K562 (cell line): ENCODE measurements at regions not wholly inside any gene's neighbourhood (a gene's known extent, or its start where the extent isn't known, plus 50 kb on each side); places are given as distances from the start of the nearest gene placed in this dataset.

Experiments
- ATAC-seq: fragments of 200-7000 bp; cut with Tn5 transposase; 3 replicates; pipeline ENCODE4 v1.9.1; 2020; ENCODE audit warnings: moderate library complexity
- BruUV-seq: library from RNA; stranded (reverse); fragments of 400-500 nt; replicated peaks from 2 replicates; lab custom pipeline; 2021; lab: Mats Ljungman, UMichigan
- CTCF ChIA-PET: fragments of 300-600 bp; formaldehyde crosslinking; extraction: SDS; loops from one replicate; lab custom pipeline; 2021; ENCODE audit warnings: low intra/inter-chr PET ratio; lab: Yijun Ruan, JAX
- POLR2A ChIA-PET: fragments of 300-600, 350-650 bp; sonication (Branson Sonifier 250); formaldehyde crosslinking; extraction: SDS; loops from one replicate; lab custom pipeline; 2021; ENCODE audit warnings: antibody characterized with exemption, inconsistent platforms; lab: Yijun Ruan, JAX
- DNase-seq, 4 experiments: peaks; one replicate each; pipeline versions ENCODE4 v3.0.0 to v3.0.0-alpha.2; 2011 to 2018; ENCODE audit warnings: low spot score in 3 of 4, mixed read lengths in 3 of 4; ENCODE audit errors: extremely low read depth in 1 of 4
- FAIRE-seq: peaks from 2 replicates; lab custom pipeline; 2011; peaks lifted over from hg19 to GRCh38; lab: Jason Lieb, UNC
- H2AFZ ChIP-seq: 2 replicates; pipeline ENCODE4 v1.6.0; 2011; ENCODE audit warnings: low read depth, low read length, control low read depth, inconsistent platforms
- H3K27ac ChIP-seq: fragments of 200-600 bp; 3 replicates; pipeline ENCODE4 v1.8.0; 2011; ENCODE audit warnings: low read depth, mild to moderate bottlenecking, control low read depth, inconsistent platforms, low read length, moderate library complexity, mixed read lengths; ENCODE audit errors: extremely low read depth
- H3K27me3 ChIP-seq, 2 experiments: fragments of 300-600 bp in 1 of 2; 2 replicates in 1 of 2; 3 replicates in 1 of 2; pipeline versions ENCODE4 v1.6.0 to v1.8.0; 2011; ENCODE audit warnings: inconsistent platforms in 2 of 2, low read length in 2 of 2, mild to moderate bottlenecking in 1 of 2, mixed read lengths in 1 of 2, moderate library complexity in 1 of 2; ENCODE audit not compliant: control insufficient read depth in 2 of 2, insufficient read depth in 2 of 2
- H3K36me3 ChIP-seq: fragments of 300-600 bp; 3 replicates; pipeline ENCODE4 v1.8.0; 2011; ENCODE audit warnings: mild to moderate bottlenecking, low read length, inconsistent platforms; ENCODE audit not compliant: control insufficient read depth, insufficient read depth
- H3K4me1 ChIP-seq, 2 experiments: fragments of 200-600 bp in 1 of 2; replicated peaks in 1 of 2; 2 replicates in 1 of 2; 3 replicates in 1 of 2; pipeline versions ENCODE4 v1.5.1 to v1.8.0; 2011; ENCODE audit warnings: inconsistent platforms in 2 of 2, low read length in 2 of 2, mild to moderate bottlenecking in 1 of 2, mixed read lengths in 1 of 2, moderate library complexity in 1 of 2; ENCODE audit not compliant: control insufficient read depth in 2 of 2, insufficient read depth in 2 of 2
- H3K4me2 ChIP-seq: 2 replicates; pipeline ENCODE4 v1.6.1; 2011; ENCODE audit warnings: low read length, control low read depth, inconsistent platforms, mixed read lengths; ENCODE audit not compliant: insufficient read depth
- H3K4me3 ChIP-seq: fragments of 200-600 bp; sonication (generic), shearing (Covaris generic); 2 replicates; pipeline ENCODE4 v1.5.1; 2016; ENCODE audit warnings: control low read depth, inconsistent platforms
- H3K79me2 ChIP-seq: fragments of 200-600 bp; 3 replicates; pipeline ENCODE4 v1.8.0; 2011; ENCODE audit warnings: low read length, inconsistent platforms; ENCODE audit not compliant: control insufficient read depth, insufficient read depth
- H3K9ac ChIP-seq, 2 experiments: 2 replicates each; pipeline versions ENCODE4 v1.6.0 to v1.6.1; 2011; ENCODE audit warnings: low read depth in 2 of 2, low read length in 2 of 2, control low read depth in 1 of 2, inconsistent platforms in 1 of 2, mild to moderate bottlenecking in 1 of 2, mixed read lengths in 1 of 2; ENCODE audit not compliant: insufficient read depth in 1 of 2
- H3K9me1 ChIP-seq: one replicate; pipeline ENCODE4 v1.6.0; 2011; ENCODE audit warnings: inconsistent platforms, mild to moderate bottlenecking, low read length, moderate library complexity; ENCODE audit not compliant: control insufficient read depth, insufficient read depth
- H3K9me3 ChIP-seq: replicated peaks from 2 replicates; pipeline ENCODE4 v1.5.1; 2011; ENCODE audit warnings: low read depth, low read length, inconsistent platforms; ENCODE audit not compliant: control insufficient read depth, insufficient read depth
- H4K20me1 ChIP-seq: replicated peaks from 2 replicates; pipeline ENCODE4 v1.6.1; 2011; ENCODE audit warnings: low read length, inconsistent platforms, mixed read lengths; ENCODE audit not compliant: control insufficient read depth, insufficient read depth
- BDP1 ChIP-seq: IDR thresholded peaks from 3 replicates; pipeline ENCODE4 v1.6.1; 2011; ENCODE audit not compliant: insufficient read length, insufficient read depth
- CBX5 ChIP-seq: IDR thresholded peaks from 2 replicates; pipeline ENCODE4 v1.6.1; 2014; ENCODE audit warnings: low read depth, borderline replicate concordance
- EGR1 ChIP-seq: fragments of 450-650 bp; conservative IDR thresholded peaks from 2 replicates; pipeline ENCODE4 v1.6.1; 2017; ENCODE audit warnings: mild to moderate bottlenecking
- ESRRB ChIP-seq: fragments of 250-450 bp; sonication (Bioruptor Pico); IDR thresholded peaks from 2 replicates; pipeline ENCODE4 v1.5.0; 2020; ENCODE audit warnings: mild to moderate bottlenecking, moderate library complexity, borderline replicate concordance
- NFIX ChIP-seq: fragments of 250-450 bp; sonication (Bioruptor Pico); IDR thresholded peaks from 2 replicates; pipeline ENCODE4 v1.4.0; 2020; ENCODE audit warnings: low read depth, mild to moderate bottlenecking, moderate library complexity
- PCBP2 ChIP-seq: fragments of 200-400 bp; formaldehyde crosslinking; IDR thresholded peaks from 2 replicates; pipeline ENCODE4 v1.6.1; 2018; ENCODE audit warnings: low read length, low read depth, mild to moderate bottlenecking, moderate library complexity; ENCODE audit not compliant: poor library complexity, severe bottlenecking
- POLR3G ChIP-seq: IDR thresholded peaks from 2 replicates; pipeline ENCODE4 v1.6.1; 2011; ENCODE audit not compliant: insufficient read length, insufficient replicate concordance; ENCODE audit errors: extremely low read depth
- RFX7 ChIP-seq: fragments of 250-450 bp; sonication (Bioruptor Pico); IDR thresholded peaks from 2 replicates; pipeline ENCODE4 v1.5.1; 2021; ENCODE audit warnings: mild to moderate bottlenecking
- SIX5 ChIP-seq, 2 experiments: IDR thresholded peaks; 2 replicates each; pipeline ENCODE4 v1.6.1; 2011; ENCODE audit warnings: low read length in 2 of 2, borderline replicate concordance in 1 of 2, low read depth in 1 of 2, mild to moderate bottlenecking in 1 of 2, moderate library complexity in 1 of 2; ENCODE audit not compliant: insufficient read depth in 1 of 2
- SMARCE1 ChIP-seq: fragments of 450-650 bp; IDR thresholded peaks from 2 replicates; pipeline ENCODE4 v1.7.1; 2016; ENCODE audit warnings: mild to moderate bottlenecking
- ZNF134 ChIP-seq: fragments of 250-450 bp; sonication (Bioruptor Pico); conservative IDR thresholded peaks from 2 replicates; pipeline ENCODE4 v1.4.0; 2020
- ZNF589 ChIP-seq: fragments of 200-800 bp; sonication (Bioruptor generic); IDR thresholded peaks from 2 replicates; pipeline ENCODE4 v1.6.1; 2016; ENCODE audit warnings: low read depth, missing genetic modification characterization, missing compliant biosample characterization
- WGBS: fragments of 100-300 bp; shearing (Covaris generic); methylation state at CpG from one replicate; pipeline ENCODE4 v1.1.6; 2016; ENCODE audit warnings: low coverage, mixed read lengths; ENCODE audit not compliant: insufficient coverage; ENCODE audit errors: missing lambda C conversion rate; 5-methylcytosine and 5-hydroxymethylcytosine counted together
- in situ Hi-C: fragments of 300-500 bp; cut with MboI; formaldehyde crosslinking; loops from 4 replicates; pipeline ENCODE4 v1.15.0; 2018; ENCODE audit warnings: inconsistent platforms, mixed read lengths
- intact Hi-C: fragments of 100-400 bp; cut with micrococcal nuclease; formaldehyde crosslinking; loops from 2 replicates; pipeline ENCODE4 v1.14.2; 2022
- TF ChIP-seq, protein P1 (sequence below): fragments of 250-450 bp; sonication (Bioruptor Pico); IDR thresholded peaks from 2 replicates; pipeline ENCODE4 v1.5.0; 2020; ENCODE audit warnings: mild to moderate bottlenecking, borderline replicate concordance
- TF ChIP-seq, protein P2 (sequence below): fragments of 450-650 bp; conservative IDR thresholded peaks from 2 replicates; pipeline ENCODE4 v1.6.1; 2016; ENCODE audit warnings: missing genetic modification characterization, low read depth, mild to moderate bottlenecking, control low read depth, missing compliant biosample characterization
- TF ChIP-seq, protein P3 (sequence below): fragments of 250-450 bp; sonication (Bioruptor Pico); IDR thresholded peaks from 2 replicates; pipeline ENCODE4 v1.4.0; 2020
- TF ChIP-seq, protein P4 (sequence below): sonication (generic); formaldehyde crosslinking; IDR thresholded peaks from 2 replicates; pipeline ENCODE4 v1.8.0; 2022; ENCODE audit warnings: mild to moderate bottlenecking, missing genetic modification reagents

DNA sequence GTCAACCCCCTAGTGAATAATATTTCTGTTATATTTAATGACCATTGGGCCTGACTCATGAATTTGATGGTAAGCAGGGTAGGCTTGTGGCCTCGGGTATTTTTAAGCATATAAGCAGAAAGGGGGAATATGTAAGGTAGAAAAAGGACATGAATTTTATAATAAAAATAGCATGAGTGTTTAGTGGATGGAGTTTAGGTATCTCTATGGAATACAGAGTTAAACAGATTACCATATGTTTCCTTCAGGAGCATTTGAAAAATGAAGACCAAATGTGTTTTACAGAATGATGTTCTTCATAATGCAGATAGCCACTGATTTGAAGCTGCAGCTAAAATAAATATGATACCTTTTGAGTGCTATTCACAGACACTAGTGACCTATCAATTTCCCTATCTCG lies 191.7 kb upstream of the TSHZ2 start:
- CTCF ChIA-PET: no interaction called here
- no TSS peak for BruUV-seq
- TF ChIP-seq EGR1 (no peak), ZNF134 (CRISPR knock-in tag) (no peak), POLR3G (no peak), SIX5 (IDR thresholded peaks at IDR 0.05; ENCODE audit: borderline replicate concordance in 1 of 2, insufficient read depth in 1 of 2, low read depth in 1 of 2, low read length in 2 of 2) (no peak), NFIX (CRISPR knock-in tag) (no peak), RFX7 (CRISPR knock-in tag) (no peak), ESRRB (no peak), PCBP2 (no peak), BDP1 (no peak), SMARCE1 (no peak), CBX5 (no peak), ZNF589 (no peak)
- TF ChIP-seq, protein P1, sequence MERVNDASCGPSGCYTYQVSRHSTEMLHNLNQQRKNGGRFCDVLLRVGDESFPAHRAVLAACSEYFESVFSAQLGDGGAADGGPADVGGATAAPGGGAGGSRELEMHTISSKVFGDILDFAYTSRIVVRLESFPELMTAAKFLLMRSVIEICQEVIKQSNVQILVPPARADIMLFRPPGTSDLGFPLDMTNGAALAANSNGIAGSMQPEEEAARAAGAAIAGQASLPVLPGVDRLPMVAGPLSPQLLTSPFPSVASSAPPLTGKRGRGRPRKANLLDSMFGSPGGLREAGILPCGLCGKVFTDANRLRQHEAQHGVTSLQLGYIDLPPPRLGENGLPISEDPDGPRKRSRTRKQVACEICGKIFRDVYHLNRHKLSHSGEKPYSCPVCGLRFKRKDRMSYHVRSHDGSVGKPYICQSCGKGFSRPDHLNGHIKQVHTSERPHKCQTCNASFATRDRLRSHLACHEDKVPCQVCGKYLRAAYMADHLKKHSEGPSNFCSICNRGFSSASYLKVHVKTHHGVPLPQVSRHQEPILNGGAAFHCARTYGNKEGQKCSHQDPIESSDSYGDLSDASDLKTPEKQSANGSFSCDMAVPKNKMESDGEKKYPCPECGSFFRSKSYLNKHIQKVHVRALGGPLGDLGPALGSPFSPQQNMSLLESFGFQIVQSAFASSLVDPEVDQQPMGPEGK (CRISPR knock-in tag): no peak
- TF ChIP-seq, protein P2, sequence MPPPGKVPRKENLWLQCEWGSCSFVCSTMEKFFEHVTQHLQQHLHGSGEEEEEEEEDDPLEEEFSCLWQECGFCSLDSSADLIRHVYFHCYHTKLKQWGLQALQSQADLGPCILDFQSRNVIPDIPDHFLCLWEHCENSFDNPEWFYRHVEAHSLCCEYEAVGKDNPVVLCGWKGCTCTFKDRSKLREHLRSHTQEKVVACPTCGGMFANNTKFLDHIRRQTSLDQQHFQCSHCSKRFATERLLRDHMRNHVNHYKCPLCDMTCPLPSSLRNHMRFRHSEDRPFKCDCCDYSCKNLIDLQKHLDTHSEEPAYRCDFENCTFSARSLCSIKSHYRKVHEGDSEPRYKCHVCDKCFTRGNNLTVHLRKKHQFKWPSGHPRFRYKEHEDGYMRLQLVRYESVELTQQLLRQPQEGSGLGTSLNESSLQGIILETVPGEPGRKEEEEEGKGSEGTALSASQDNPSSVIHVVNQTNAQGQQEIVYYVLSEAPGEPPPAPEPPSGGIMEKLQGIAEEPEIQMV (tag): no peak
- TF ChIP-seq, protein P3, sequence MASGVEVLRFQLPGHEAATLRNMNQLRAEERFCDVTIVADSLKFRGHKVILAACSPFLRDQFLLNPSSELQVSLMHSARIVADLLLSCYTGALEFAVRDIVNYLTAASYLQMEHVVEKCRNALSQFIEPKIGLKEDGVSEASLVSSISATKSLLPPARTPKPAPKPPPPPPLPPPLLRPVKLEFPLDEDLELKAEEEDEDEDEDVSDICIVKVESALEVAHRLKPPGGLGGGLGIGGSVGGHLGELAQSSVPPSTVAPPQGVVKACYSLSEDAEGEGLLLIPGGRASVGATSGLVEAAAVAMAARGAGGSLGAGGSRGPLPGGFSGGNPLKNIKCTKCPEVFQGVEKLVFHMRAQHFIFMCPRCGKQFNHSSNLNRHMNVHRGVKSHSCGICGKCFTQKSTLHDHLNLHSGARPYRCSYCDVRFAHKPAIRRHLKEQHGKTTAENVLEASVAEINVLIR (CRISPR knock-in tag): no peak
- TF ChIP-seq, protein P4, sequence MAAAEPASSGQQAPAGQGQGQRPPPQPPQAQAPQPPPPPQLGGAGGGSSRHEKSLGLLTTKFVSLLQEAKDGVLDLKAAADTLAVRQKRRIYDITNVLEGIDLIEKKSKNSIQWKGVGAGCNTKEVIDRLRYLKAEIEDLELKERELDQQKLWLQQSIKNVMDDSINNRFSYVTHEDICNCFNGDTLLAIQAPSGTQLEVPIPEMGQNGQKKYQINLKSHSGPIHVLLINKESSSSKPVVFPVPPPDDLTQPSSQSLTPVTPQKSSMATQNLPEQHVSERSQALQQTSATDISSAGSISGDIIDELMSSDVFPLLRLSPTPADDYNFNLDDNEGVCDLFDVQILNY (CRISPR knock-in tag): no peak

More for the DNA sequence above, 191.7 kb upstream of the TSHZ2 start:
- FAIRE-seq (no peak), DNase-seq (no peak), ATAC-seq (no peak)
- 0% methylated on average over 2 of the region's 2 CpGs for WGBS
- H2AFZ ChIP-seq: no peak overlapping the region
- no peaks in the 10 kb centered on the region for H3K9me1 ChIP-seq
- H3K9ac ChIP-seq: no peak overlapping the region
- no peaks in the 10 kb centered on the region for H3K4me1 ChIP-seq
- no peaks in the 10 kb centered on the region for H3K9me3 ChIP-seq
- intact Hi-C loops: no loop called here
- no peaks in the 10 kb centered on the region for H3K27me3 ChIP-seq
- no peak overlapping the region for H3K27ac ChIP-seq
- POLR2A ChIA-PET: no interaction called here
- H3K79me2 ChIP-seq: no peaks in the 10 kb centered on the region
- H3K36me3 ChIP-seq: no peaks in the 10 kb centered on the region
- no peak overlapping the region for H3K4me3 ChIP-seq
- H4K20me1 ChIP-seq: no peaks in the 10 kb centered on the region
- in situ Hi-C loops: no loop called here
- no peak overlapping the region for H3K4me2 ChIP-seq
